ENCODE measurements at regions not wholly inside any gene's neighbourhood (a gene's known extent, or its start where the extent isn't known, plus 50 kb on each side); places are given as distances from the start of the nearest gene placed in this dataset.

DNA sequence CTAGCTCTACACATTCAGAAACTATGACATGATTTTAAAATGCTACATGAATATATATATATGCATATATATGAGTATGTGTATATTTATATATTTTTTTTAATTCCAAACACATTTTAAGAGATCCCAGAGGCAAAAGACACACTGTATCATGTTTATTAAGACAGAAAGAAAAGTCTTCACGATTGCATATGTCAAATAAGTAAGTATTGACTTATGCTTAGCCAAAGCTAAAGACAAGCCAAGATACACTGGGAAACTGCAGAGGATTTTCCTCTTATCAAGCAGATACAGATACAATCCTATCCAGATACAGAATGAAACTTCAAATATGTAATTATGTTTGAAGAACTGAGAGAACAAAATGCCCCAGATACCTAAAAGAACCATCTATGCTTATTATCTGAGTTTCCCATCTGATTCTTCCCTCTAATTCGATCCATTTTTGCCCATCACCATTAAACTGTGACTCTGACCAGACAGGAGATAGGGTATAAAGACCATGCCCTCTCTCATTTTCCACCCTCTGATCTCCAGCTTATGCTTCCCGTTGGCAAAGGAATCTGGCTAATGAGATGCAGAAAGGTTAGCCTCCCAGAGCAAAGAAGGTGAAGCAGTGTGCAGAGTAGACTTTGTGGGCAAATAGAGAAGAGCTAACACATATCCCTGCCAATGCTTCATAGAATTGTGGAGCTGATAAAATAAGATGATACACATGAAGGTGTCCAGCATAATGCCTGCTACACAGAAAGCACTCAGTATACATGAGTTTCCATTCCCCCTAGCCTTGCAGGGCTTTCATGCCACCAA is 131.0 kb upstream of the TARS1 start:
- Mint-ChIP-seq H3K4me1 (no peaks in the 10 kb centered on the region), H3K9me3 (peaks cover 0 to 17% (median 0%) of the 10 kb centered on the region in 9 donors), H3K4me3 (no peak overlapping the region), H3K27me3 (peaks cover 0 to 11% (median 5%) of the 10 kb centered on the region in 5 donors), H3K36me3 (no peaks in the 10 kb centered on the region), H3K27ac (no peak overlapping the region)
- no peak for DNase-seq
- no peak for ATAC-seq
- POLR2A ChIA-PET = no interaction called here

DNA sequence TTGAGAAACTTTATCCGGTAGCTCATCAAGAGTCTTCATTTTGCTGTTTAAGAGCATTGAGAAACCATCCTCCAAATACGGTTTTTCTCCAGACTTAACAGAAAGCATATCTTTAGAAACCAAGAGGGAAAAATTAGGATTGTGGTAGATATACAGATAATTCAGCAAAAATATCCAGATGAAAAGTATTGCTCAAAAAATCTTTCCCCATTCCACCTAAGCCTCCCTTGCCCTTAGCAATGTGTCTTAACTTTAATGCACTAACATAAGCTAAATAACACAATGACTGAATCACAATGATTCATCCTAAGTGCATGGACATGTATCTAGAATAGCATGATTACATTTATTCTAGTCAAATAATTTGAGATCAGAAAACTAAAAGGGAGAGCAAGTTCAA is 130.3 kb upstream of the TARS1 start:
- H3K27ac Mint-ChIP-seq = no peak overlapping the region
- POLR2A ChIA-PET = no interaction called here
- no peak for DNase-seq
- H3K36me3 Mint-ChIP-seq = no peaks in the 10 kb centered on the region
- no peaks in the 10 kb centered on the region for H3K4me1 Mint-ChIP-seq
- H3K9me3 Mint-ChIP-seq = peaks cover 0 to 17% (median 0%) of the 10 kb centered on the region in 9 donors
- H3K27me3 Mint-ChIP-seq = peaks cover 0 to 9% (median 3%) of the 10 kb centered on the region in 5 donors
- H3K4me3 Mint-ChIP-seq = no peak overlapping the region
- no peak for ATAC-seq

DNA sequence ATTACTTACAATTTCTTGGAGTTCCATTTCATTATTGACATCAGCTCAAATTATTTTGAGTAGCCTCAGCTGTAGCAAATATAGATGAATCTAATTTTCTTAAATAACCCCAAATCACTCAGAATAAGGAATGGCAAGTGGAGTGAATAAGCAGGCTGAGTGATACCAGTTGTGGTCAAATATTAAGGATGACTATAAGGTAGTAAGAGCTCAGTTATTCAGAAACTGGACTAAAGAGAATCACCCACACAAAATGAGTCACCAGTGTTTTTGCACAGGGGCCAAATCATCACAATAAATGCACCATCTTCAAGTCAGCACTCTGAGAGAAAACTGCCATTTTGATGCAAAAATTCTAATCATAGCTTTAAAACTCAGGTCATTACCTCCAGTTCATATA is 128.9 kb upstream of the TARS1 start:
- no peak overlapping the region for H3K4me3 Mint-ChIP-seq
- DNase-seq (no peak), ATAC-seq (no peak)
- no peak overlapping the region for H3K27ac Mint-ChIP-seq
- no peaks in the 10 kb centered on the region for H3K36me3 Mint-ChIP-seq
- POLR2A ChIA-PET = no interaction called here
- peaks cover 0 to 5% (median 0%) of the 10 kb centered on the region in 5 donors for H3K27me3 Mint-ChIP-seq
- H3K4me1 Mint-ChIP-seq = no peaks in the 10 kb centered on the region
- H3K9me3 Mint-ChIP-seq = peaks cover 0 to 17% (median 0%) of the 10 kb centered on the region in 9 donors

DNA sequence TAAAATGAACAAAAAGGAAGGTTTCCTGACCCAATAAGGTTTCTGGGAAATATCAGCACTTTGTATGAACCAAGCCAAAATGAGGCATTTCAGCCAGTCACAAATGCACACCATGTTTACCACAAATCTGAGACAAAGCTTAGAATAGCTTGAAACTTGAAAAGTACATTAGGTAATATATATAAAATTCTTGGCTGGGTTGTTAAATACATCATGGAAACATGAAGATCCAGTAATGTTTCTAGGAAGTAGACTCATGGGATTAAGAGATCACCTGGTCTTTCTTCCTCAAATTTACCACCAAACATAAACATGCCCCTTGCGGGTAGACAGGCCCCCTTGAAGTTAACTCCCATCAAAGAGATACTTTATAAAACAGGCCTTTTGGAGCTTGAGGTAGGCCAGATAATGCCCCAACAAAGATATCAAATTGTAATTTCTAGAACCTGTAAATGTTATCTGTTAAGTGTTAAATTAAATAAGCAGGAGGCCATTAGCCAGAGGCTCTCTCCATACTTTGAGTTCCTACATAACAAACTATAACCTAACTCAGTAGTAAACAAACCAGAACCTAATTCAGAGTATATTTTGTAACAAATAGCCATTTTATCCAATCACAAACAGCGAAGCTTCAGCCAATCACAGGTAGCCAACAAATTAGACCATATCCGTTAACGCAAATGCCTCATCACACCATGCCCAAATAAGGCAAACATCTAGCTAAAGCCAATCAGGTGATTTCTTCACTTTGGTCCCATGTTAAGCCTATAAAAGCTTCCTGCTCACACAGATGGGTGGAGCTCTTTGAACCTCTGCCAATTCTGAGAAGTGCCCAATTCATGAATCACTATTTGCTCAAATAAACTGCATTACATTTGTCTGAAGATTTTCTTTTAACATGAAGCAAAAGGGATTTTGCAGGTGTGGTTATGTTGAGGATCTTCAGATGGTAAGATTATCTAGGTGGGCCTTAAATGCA is 127.9 kb upstream of the TARS1 start:
- POLR2A ChIA-PET = no interaction called here
- no peaks in the 10 kb centered on the region for H3K36me3 Mint-ChIP-seq
- no peak overlapping the region for H3K4me3 Mint-ChIP-seq
- H3K27ac Mint-ChIP-seq = peak overlapping the region in 1 of 10 donors; percentile 30
- peaks cover 0 to 3% (median 0%) of the 10 kb centered on the region in 5 donors for H3K27me3 Mint-ChIP-seq
- H3K9me3 Mint-ChIP-seq = peaks cover 0 to 17% (median 0%) of the 10 kb centered on the region in 9 donors
- no peak for DNase-seq
- ATAC-seq = no peak
- H3K4me1 Mint-ChIP-seq = no peaks in the 10 kb centered on the region

DNA sequence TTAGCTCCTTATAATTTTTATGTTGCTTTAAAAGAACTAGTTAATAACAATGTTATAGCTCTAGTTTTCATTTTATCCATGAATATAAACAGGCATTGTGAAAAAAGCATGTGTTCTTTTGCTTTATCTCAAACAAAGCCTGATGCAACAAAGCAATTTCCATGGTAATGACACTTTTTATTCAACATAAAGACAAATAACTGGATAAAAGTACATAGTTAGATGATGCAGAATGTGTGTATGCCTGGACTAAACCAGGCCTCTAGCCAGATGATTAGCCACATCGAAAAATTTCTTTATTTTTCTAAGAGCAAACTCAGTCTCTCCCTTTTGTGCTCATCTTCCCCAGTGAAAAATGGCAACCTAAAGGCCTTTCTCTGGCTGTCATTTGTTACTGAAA is 125.6 kb upstream of the TARS1 start:
- Mint-ChIP-seq H3K27me3 (peaks cover 0 to 3% (median 0%) of the 10 kb centered on the region in 5 donors), H3K27ac (no peak overlapping the region), H3K36me3 (no peaks in the 10 kb centered on the region), H3K4me3 (no peak overlapping the region), H3K9me3 (peaks cover 0 to 17% (median 0%) of the 10 kb centered on the region in 9 donors), H3K4me1 (no peaks in the 10 kb centered on the region)
- POLR2A ChIA-PET = no interaction called here
- ATAC-seq (no peak), DNase-seq (no peak)

DNA sequence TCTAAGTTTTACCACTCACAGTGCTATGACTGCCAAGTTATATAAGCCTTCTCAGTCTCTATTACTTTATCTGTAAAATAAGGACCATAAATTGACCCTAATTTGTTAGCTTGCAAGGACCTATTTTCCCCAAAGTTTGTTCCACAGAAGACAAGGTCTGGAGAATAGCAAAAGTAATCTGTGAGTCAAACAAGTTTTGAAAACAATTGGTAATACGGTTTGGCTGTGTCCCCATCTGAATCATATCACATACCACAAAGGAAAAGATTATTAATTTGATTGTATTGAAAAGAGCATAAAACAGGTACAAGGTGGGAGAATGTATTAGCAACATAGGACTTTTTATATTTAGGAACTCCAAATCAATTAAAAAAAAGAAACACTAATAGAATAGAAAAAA is 124.0 kb upstream of the TARS1 start:
- no peaks in the 10 kb centered on the region for H3K36me3 Mint-ChIP-seq
- no peak for DNase-seq
- no peak overlapping the region for H3K27ac Mint-ChIP-seq
- H3K4me1 Mint-ChIP-seq = no peaks in the 10 kb centered on the region
- no peak overlapping the region for H3K4me3 Mint-ChIP-seq
- no peak for ATAC-seq
- peaks cover 0 to 6% (median 0%) of the 10 kb centered on the region in 9 donors for H3K9me3 Mint-ChIP-seq
- POLR2A ChIA-PET = no interaction called here
- H3K27me3 Mint-ChIP-seq = peaks cover 0 to 3% (median 0%) of the 10 kb centered on the region in 5 donors

DNA sequence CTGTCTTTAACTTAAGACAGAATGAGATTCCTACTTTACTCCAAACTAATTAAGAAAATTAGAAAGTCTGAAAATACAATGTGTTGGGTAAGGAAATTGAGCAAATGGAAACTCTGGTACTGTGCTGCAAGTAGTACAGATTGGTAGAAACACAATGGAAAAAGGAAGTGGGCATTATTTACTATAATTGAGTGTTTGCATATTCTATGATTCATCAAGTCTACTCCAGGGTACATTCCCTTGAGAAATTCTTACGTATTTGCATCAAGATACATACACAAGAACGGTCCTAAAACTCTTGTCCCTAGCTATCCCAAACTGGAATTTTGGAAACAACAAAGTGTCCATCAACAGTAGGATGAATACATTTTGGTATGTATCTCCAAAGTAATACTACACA is 123.5 kb upstream of the TARS1 start:
- peaks cover 0 to 3% (median 0%) of the 10 kb centered on the region in 5 donors for H3K27me3 Mint-ChIP-seq
- ATAC-seq = no peak
- DNase-seq = no peak
- H3K9me3 Mint-ChIP-seq = peaks cover 0 to 5% (median 0%) of the 10 kb centered on the region in 9 donors
- H3K4me3 Mint-ChIP-seq = no peak overlapping the region
- H3K4me1 Mint-ChIP-seq = no peaks in the 10 kb centered on the region
- POLR2A ChIA-PET = no interaction called here
- H3K27ac Mint-ChIP-seq = no peak overlapping the region
- H3K36me3 Mint-ChIP-seq = no peaks in the 10 kb centered on the region

DNA sequence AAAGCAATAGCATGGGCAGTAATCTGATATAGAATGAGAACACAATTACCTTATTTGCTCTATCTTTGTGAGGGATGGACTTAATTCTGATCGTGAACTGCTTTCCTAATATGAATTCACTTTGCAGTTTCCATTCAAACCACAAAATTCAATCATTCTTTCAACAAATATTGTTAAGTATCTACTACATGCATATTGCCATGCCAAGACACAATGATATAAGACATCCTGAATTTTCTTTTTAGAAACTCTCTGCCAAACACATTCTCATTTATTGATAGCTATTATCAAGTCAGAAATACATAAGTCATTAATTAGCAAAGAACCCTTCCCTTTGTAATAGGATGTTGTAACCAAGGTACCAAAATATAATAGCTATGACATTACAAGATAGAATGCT is 121.6 kb upstream of the TARS1 start:
- Mint-ChIP-seq H3K9me3 (peaks cover 0 to 1% (median 0%) of the 10 kb centered on the region in 9 donors), H3K4me1 (no peaks in the 10 kb centered on the region), H3K27ac (no peak overlapping the region), H3K4me3 (no peak overlapping the region), H3K27me3 (peaks cover 0 to 5% (median 0%) of the 10 kb centered on the region in 5 donors), H3K36me3 (no peaks in the 10 kb centered on the region)
- no peak for DNase-seq
- no peak for ATAC-seq
- POLR2A ChIA-PET = no interaction called here

DNA sequence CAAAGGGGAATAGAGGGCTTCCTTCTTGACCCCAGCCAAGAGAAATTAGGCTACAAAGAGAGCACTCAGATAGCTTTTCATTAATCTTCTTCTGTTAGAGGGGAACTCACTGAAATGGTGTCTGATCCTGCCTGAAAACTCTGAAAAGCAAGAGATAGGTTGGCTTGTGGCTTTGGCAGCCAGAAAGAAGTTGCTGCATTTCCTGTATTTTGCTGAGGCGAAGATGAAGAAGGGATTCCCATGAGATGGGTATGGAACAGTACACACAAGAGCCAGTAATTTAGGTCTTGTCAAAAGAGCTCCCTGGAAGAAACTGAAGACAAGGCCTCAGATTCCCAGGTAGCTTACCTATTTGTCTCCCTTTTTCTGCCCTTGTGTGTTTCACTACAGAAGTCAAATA is 120.9 kb upstream of the TARS1 start:
- H3K4me1 Mint-ChIP-seq = no peaks in the 10 kb centered on the region
- H3K27me3 Mint-ChIP-seq = peaks cover 0 to 4% (median 0%) of the 10 kb centered on the region in 5 donors
- H3K9me3 Mint-ChIP-seq = peaks cover 0 to 2% (median 0%) of the 10 kb centered on the region in 9 donors
- no peaks in the 10 kb centered on the region for H3K36me3 Mint-ChIP-seq
- DNase-seq (no peak), ATAC-seq (no peak)
- POLR2A ChIA-PET = no interaction called here
- H3K4me3 Mint-ChIP-seq = no peak overlapping the region
- no peak overlapping the region for H3K27ac Mint-ChIP-seq

DNA sequence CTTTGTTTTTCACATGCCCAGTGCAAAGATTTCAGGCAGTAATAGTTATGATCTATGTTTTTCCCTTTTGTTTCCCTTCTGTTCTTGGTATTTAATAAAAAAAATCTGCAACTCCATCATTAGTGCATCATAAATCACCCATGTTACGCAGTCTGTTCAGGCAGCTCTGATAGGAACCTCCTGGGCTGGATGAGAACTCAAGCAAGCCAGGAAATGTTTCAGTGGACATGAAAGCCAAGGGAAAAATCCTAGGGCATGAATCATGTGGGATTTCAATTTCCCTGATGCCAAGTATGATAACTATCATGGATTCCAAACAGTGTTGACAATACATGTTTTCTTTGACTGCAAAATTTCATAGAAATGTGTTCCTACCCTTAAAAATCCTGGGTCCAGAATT is 119.7 kb upstream of the TARS1 start:
- no peak overlapping the region for H3K4me3 Mint-ChIP-seq
- POLR2A ChIA-PET = no interaction called here
- H3K27me3 Mint-ChIP-seq = peaks cover 0 to 4% (median 0%) of the 10 kb centered on the region in 5 donors
- no peak for DNase-seq
- no peaks in the 10 kb centered on the region for H3K4me1 Mint-ChIP-seq
- H3K27ac Mint-ChIP-seq = no peak overlapping the region
- H3K9me3 Mint-ChIP-seq = peaks cover 0 to 2% (median 0%) of the 10 kb centered on the region in 9 donors
- ATAC-seq = no peak
- no peaks in the 10 kb centered on the region for H3K36me3 Mint-ChIP-seq

DNA sequence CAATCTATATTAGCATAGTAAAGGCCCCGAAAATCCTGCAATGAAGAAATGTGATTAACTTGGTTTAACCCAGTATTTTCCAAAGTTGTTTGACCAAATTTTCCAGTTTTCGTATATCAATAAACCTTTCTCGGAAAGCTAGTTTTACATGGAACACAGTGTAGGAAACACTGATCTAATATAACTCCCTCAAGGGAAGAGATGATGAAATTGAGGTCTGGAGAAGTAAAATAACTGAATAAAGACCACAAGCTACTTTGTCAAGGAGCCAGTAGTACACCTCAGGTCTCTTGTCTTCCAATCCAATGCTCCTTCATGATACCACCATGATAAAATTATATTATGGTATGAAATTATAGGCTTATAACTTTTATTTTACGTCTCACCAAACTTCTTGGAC is 118.1 kb upstream of the TARS1 start:
- peaks cover 0 to 10% (median 0%) of the 10 kb centered on the region in 9 donors for H3K9me3 Mint-ChIP-seq
- peaks cover 0 to 4% (median 0%) of the 10 kb centered on the region in 5 donors for H3K27me3 Mint-ChIP-seq
- H3K4me1 Mint-ChIP-seq = no peaks in the 10 kb centered on the region
- no peak overlapping the region for H3K27ac Mint-ChIP-seq
- DNase-seq = no peak
- POLR2A ChIA-PET = no interaction called here
- no peak for ATAC-seq
- no peaks in the 10 kb centered on the region for H3K36me3 Mint-ChIP-seq
- H3K4me3 Mint-ChIP-seq = no peak overlapping the region

DNA sequence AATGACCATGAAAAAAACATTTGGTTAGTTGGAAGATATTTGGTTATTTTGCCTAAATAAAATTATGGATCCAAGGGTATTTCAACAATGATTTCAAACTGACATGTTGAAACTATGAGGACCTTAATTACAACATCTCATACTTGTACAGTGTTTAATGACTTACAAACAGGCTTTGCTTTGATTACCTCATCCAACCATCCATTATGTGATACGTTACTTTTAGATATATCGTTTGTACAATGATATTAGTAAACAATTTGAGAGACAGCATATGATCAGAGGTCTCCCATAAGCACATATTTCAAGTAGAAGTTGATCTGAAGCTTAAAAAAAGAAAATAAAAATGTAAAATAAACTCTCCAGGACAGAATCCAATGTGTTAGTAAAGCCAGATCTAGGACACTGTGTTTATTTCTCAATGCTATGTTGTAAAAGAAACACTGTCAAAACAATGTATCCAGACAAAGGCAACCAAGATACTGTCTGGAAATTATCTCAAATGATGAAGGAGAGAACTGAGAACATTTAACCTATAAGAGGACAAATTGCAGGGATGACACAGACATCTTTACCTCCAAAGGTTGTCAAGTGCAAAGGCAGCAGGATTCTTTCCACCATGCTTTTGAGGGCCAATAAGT is 116.0 kb upstream of the TARS1 start:
- DNase-seq = no peak
- Mint-ChIP-seq H3K36me3 (no peaks in the 10 kb centered on the region), H3K4me3 (no peak overlapping the region), H3K27ac (no peak overlapping the region), H3K4me1 (no peaks in the 10 kb centered on the region), H3K27me3 (peaks cover 0 to 4% (median 0%) of the 10 kb centered on the region in 5 donors), H3K9me3 (peaks cover 0 to 10% (median 0%) of the 10 kb centered on the region in 9 donors)
- POLR2A ChIA-PET = no interaction called here
- ATAC-seq = no peak

DNA sequence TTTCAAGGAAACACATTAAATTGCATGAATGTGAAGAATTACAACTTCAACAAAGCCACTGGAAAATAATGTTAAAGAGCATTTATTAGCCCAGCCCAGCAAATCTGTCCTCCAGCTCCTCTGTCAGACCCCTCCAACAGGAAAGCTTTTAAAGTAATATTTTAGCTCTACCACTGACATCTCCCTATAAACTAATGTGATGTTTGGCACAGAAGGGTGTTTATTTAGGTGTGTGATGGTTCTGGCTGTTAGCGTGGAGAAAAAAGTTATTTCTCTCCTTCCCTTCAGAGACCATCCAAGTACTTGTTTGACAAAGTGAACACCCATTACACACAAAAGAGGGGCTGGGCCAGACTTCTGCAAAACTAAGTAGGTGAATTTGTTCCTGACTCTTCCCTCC is 111.9 kb upstream of the TARS1 start:
- Mint-ChIP-seq H3K4me1 (no peaks in the 10 kb centered on the region), H3K9me3 (peaks cover 0 to 10% (median 0%) of the 10 kb centered on the region in 9 donors), H3K27ac (no peak overlapping the region), H3K27me3 (peaks cover 0 to 7% (median 0%) of the 10 kb centered on the region in 5 donors), H3K4me3 (no peak overlapping the region), H3K36me3 (no peaks in the 10 kb centered on the region)
- no peak for DNase-seq
- POLR2A ChIA-PET = no interaction called here
- ATAC-seq = no peak
